22Rv1 (cell line): ENCODE measurements at regions not wholly inside any gene's neighbourhood (a gene's known extent, or its start where the extent isn't known, plus 50 kb on each side); places are given as distances from the start of the nearest gene placed in this dataset.

ENCODE experiments used
- ZFX ChIP-seq: fragments of 450-650 bp; IDR thresholded peaks from 2 replicates; pipeline ENCODE4 v1.6.1; 2017; ENCODE audit warnings: antibody characterized with exemption, borderline replicate concordance
- TF ChIP-seq, protein P1 (sequence below): fragments of 450-650 bp; IDR thresholded peaks from 2 replicates; pipeline ENCODE4 v1.5.1; 2017; ENCODE audit warnings: mild to moderate bottlenecking

DNA sequence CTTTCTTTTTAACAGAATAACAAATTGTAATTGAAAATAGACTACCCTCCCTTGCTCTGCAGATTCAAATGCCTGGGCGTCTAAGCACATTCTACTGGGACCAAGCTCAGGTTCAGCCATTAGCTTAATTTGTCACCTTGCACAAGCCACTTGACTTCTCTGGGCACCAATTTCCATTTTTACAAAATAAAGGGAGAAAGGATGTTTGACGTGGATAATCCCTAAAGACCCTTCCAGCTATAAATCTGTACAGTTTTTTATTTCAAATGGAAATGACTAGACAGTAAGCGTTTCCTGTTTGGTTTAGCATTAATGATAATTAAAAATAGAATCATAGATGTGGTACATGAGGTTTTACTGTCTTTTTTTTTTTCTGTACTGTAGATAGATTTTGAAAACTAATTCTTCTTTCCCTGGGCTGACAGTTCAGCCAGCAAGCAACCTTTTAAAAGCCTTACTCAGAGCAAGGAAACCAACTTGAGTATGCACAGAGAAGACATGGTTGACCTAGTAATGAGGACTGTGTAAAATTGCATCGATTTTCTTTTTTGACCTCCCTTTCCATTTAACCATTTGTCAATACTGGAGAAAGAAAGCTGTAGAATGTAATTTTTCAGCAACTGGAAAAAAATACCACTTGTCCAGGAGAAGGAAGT is 1329.5 kb upstream of the CDH8 start:
- TF ChIP-seq, protein P1, sequence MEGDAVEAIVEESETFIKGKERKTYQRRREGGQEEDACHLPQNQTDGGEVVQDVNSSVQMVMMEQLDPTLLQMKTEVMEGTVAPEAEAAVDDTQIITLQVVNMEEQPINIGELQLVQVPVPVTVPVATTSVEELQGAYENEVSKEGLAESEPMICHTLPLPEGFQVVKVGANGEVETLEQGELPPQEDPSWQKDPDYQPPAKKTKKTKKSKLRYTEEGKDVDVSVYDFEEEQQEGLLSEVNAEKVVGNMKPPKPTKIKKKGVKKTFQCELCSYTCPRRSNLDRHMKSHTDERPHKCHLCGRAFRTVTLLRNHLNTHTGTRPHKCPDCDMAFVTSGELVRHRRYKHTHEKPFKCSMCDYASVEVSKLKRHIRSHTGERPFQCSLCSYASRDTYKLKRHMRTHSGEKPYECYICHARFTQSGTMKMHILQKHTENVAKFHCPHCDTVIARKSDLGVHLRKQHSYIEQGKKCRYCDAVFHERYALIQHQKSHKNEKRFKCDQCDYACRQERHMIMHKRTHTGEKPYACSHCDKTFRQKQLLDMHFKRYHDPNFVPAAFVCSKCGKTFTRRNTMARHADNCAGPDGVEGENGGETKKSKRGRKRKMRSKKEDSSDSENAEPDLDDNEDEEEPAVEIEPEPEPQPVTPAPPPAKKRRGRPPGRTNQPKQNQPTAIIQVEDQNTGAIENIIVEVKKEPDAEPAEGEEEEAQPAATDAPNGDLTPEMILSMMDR: no peak
- no peak for TF ChIP-seq ZFX
